Mucosa of rectum (tissue), 2 donors: ENCODE measurements at regions not wholly inside any gene's neighbourhood (a gene's known extent, or its start where the extent isn't known, plus 50 kb on each side); places are given as distances from the start of the nearest gene placed in this dataset.
A peak's percentile ranks its signal among the peaks of the same experiment; 100 is the strongest.

Experiments
- H3K27ac ChIP-seq, 2 donors: one replicate each; pipeline ENCODE4 v1.7.0; 2013; ENCODE audit warnings: inconsistent platforms in 2 of 2, low read depth in 2 of 2, low read length in 2 of 2
- H3K27me3 ChIP-seq, 2 donors: one replicate each; pipeline ENCODE4 v1.7.0; 2013; ENCODE audit warnings: low read length in 2 of 2; ENCODE audit not compliant: control insufficient read depth in 2 of 2, insufficient read depth in 2 of 2
- H3K36me3 ChIP-seq, 2 donors: one replicate each; pipeline ENCODE4 v1.7.0; 2013; ENCODE audit warnings: low read length in 2 of 2; ENCODE audit not compliant: control insufficient read depth in 2 of 2, insufficient read depth in 2 of 2
- H3K4me1 ChIP-seq, 2 donors: one replicate each; pipeline ENCODE4 v1.7.0; 2013; ENCODE audit warnings: low read length in 2 of 2, mild to moderate bottlenecking in 1 of 2; ENCODE audit not compliant: control insufficient read depth in 2 of 2, insufficient read depth in 2 of 2
- H3K4me3 ChIP-seq, 2 donors: one replicate each; pipeline ENCODE4 v1.7.0; 2013; ENCODE audit warnings: low read length in 2 of 2
- H3K9ac ChIP-seq, 2 donors: one replicate each; pipeline ENCODE4 v1.7.0; 2013; ENCODE audit warnings: low read length in 2 of 2, low read depth in 1 of 2, mild to moderate bottlenecking in 1 of 2
- H3K9me3 ChIP-seq, 2 donors: one replicate each; pipeline ENCODE4 v1.7.0; 2013; ENCODE audit warnings: low read length in 2 of 2; ENCODE audit not compliant: control insufficient read depth in 2 of 2
- donor health status: healthy.
- donor health status: Normal muscosa, but diverticular disease.

- Histone ChIP-seq H3K9me3 (no peaks in the 10 kb centered on the region), H3K27ac (no peak overlapping the region), H3K4me3 (no peak overlapping the region), H3K4me1 (peaks cover 0 to 3% of the 10 kb centered on the region in 2 donors), H3K27me3 (no peaks in the 10 kb centered on the region), H3K36me3 (no peaks in the 10 kb centered on the region), H3K9ac (no peak overlapping the region)
These were observed 223.8 kb upstream of the CLINT1 start for GRCh38 chr5:158082696-158083287.

- no peaks in the 10 kb centered on the region for H3K27me3 ChIP-seq
- peaks cover 0 to 3% of the 10 kb centered on the region in 2 donors for H3K4me1 ChIP-seq
- no peaks in the 10 kb centered on the region for H3K36me3 ChIP-seq
- H3K9ac ChIP-seq, result no peak overlapping the region
- no peaks in the 10 kb centered on the region for H3K9me3 ChIP-seq
- no peak overlapping the region for H3K27ac ChIP-seq
- H3K4me3 ChIP-seq, result no peak overlapping the region
These were observed 221.2 kb upstream of the CLINT1 start for GRCh38 chr5:158080112-158080511.

- no peak overlapping the region for H3K4me3 ChIP-seq
- peaks cover 0 to 3% of the 10 kb centered on the region in 2 donors for H3K4me1 ChIP-seq
- no peaks in the 10 kb centered on the region for H3K27me3 ChIP-seq
- H3K36me3 ChIP-seq, result no peaks in the 10 kb centered on the region
- H3K27ac ChIP-seq, result no peak overlapping the region
- no peak overlapping the region for H3K9ac ChIP-seq
- no peaks in the 10 kb centered on the region for H3K9me3 ChIP-seq
These were observed 220.2 kb upstream of the CLINT1 start for GRCh38 chr5:158079097-158079496.

- no peak overlapping the region for H3K9ac ChIP-seq
- H3K9me3 ChIP-seq, result no peaks in the 10 kb centered on the region
- no peaks in the 10 kb centered on the region for H3K36me3 ChIP-seq
- H3K27ac ChIP-seq, result no peak overlapping the region
- no peaks in the 10 kb centered on the region for H3K27me3 ChIP-seq
- H3K4me1 ChIP-seq, result no peaks in the 10 kb centered on the region
- H3K4me3 ChIP-seq, result peak overlapping the region in 1 of 2 donors; percentile 49
These were observed 216.2 kb upstream of the CLINT1 start for GRCh38 chr5:158074992-158075769.

GRCh38 chr5:158074597-158074991 is 215.6 kb upstream of the CLINT1 start:
- no peak overlapping the region for H3K27ac ChIP-seq
- H3K27me3 ChIP-seq, result no peaks in the 10 kb centered on the region
- H3K4me1 ChIP-seq, result no peaks in the 10 kb centered on the region
- H3K9ac ChIP-seq, result no peak overlapping the region
- no peaks in the 10 kb centered on the region for H3K9me3 ChIP-seq
- H3K4me3 ChIP-seq, result no peak overlapping the region
- no peaks in the 10 kb centered on the region for H3K36me3 ChIP-seq

- Histone ChIP-seq H3K9ac (no peak overlapping the region), H3K4me3 (no peak overlapping the region), H3K27ac (no peak overlapping the region), H3K36me3 (no peaks in the 10 kb centered on the region), H3K9me3 (no peaks in the 10 kb centered on the region), H3K4me1 (no peaks in the 10 kb centered on the region), H3K27me3 (no peaks in the 10 kb centered on the region)
These were observed 211.9 kb upstream of the CLINT1 start for GRCh38 chr5:158070859-158071258.

GRCh38 chr5:158069838-158070237 is 210.9 kb upstream of the CLINT1 start:
- H3K9me3 ChIP-seq, result no peaks in the 10 kb centered on the region
- H3K4me3 ChIP-seq, result no peak overlapping the region
- H3K27ac ChIP-seq, result no peak overlapping the region
- no peaks in the 10 kb centered on the region for H3K36me3 ChIP-seq
- no peak overlapping the region for H3K9ac ChIP-seq
- H3K4me1 ChIP-seq, result no peaks in the 10 kb centered on the region
- no peaks in the 10 kb centered on the region for H3K27me3 ChIP-seq

- Histone ChIP-seq H3K27ac (no peak overlapping the region), H3K9me3 (no peaks in the 10 kb centered on the region), H3K27me3 (no peaks in the 10 kb centered on the region), H3K4me1 (no peaks in the 10 kb centered on the region), H3K4me3 (no peak overlapping the region), H3K36me3 (no peaks in the 10 kb centered on the region), H3K9ac (no peak overlapping the region)
These were observed 210.0 kb upstream of the CLINT1 start for GRCh38 chr5:158068964-158069363.

- no peak overlapping the region for H3K27ac ChIP-seq
- no peaks in the 10 kb centered on the region for H3K9me3 ChIP-seq
These were observed 207.1 kb upstream of the CLINT1 start for GRCh38 chr5:158066076-158066475.

GRCh38 chr5:158064334-158065123 is 205.6 kb upstream of the CLINT1 start:
- H3K9ac ChIP-seq, result no peak overlapping the region
- H3K36me3 ChIP-seq, result no peaks in the 10 kb centered on the region
- H3K9me3 ChIP-seq, result no peaks in the 10 kb centered on the region
- H3K27me3 ChIP-seq, result no peaks in the 10 kb centered on the region
- H3K4me1 ChIP-seq, result no peaks in the 10 kb centered on the region
- no peak overlapping the region for H3K27ac ChIP-seq
- no peak overlapping the region for H3K4me3 ChIP-seq

More at GRCh38 chr5:158066076-158066475, 207.1 kb upstream of the CLINT1 start:
- no peaks in the 10 kb centered on the region for H3K4me1 ChIP-seq
- H3K27me3 ChIP-seq, result no peaks in the 10 kb centered on the region
- no peak overlapping the region for H3K9ac ChIP-seq
- no peaks in the 10 kb centered on the region for H3K36me3 ChIP-seq
- H3K4me3 ChIP-seq, result no peak overlapping the region
